Fibroblast of skin of right biceps (primary cell): ENCODE measurements at regions not wholly inside any gene's neighbourhood (a gene's known extent, or its start where the extent isn't known, plus 50 kb on each side); places are given as distances from the start of the nearest gene placed in this dataset.
A peak's percentile ranks its signal among the peaks of the same experiment; 100 is the strongest.

ENCODE experiments used
- DNase-seq: peaks from one replicate; pipeline ENCODE4 v3.0.0-alpha.2; 2013

DNA sequence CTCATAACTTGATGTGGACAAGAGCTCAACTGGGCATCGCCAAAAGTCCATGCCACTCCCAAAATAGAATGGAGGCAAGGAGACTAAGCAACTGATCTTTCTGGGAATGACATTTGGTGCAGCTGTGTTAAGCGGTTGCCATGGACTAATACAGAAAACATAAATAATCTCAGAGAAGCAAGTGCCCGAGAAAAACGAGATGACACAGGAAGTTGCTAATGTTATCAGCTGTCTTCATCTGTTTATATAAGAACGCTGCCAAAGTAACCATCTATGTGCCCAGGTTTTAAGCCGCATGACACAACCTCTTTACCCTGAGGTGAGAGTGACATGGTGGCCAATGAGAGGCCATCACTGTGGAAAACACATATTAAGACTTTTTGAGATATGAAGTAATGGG is 54.9 kb upstream of the SACS start:
- peak; percentile 49 for DNase-seq

DNA sequence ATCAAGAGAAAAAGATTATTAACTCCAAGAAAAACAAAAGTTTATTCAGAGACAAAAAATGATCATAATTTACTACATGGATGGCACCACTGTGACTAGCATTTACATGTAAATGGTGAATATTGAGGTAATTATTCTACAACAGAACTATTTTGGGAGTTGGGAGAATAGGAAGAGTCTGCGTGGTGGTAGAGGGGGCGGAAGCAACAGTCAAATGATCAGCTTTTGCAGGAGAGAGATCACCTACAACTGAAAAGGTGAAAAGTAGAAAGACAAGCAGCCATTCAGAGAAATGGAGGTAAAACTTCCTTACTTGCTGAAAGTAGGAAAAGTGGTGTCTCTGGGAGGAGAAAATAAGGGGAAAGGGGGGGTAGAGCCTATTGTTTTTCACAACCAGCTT is 62.8 kb upstream of the SACS start:
- DNase-seq, result no peak

DNA sequence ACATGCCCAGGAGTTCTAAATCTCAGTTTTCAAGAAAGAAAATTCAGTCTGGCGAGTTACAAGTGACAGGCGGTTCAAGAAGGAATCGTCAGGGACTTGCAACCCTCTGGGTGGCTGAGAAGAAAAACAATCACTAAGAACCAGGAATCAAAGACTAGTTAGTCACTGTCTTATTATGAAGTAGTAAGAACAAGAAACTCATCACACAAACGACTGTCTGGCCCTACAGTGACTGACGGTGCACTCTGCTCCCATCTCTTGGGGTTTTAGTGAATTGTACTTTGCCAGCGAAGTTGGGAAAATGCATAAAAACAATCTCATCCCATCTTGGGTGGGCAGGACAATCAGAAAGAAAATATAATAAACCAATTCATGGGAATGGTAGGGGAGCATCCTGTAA is 63.7 kb upstream of the SACS start:
- DNase-seq, result peak; percentile 64

DNA sequence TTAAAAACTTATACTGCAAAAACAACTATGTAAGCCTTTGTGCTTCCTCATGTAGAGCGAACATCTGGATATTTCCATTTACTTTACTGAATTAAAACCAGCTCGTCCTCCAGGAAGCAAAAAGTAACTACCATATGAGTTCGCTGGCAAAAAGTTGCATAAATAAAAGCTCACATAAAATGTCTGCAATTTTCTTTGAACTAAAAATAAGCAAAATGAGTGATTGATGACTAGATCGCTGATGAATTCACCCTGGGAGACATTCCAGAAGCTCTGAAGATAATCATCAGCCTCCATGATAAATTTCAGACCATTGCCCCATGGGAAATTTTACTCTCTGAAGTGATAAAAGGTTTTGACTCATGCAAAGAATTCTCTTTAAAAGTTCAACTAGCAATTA is 67.3 kb upstream of the SACS start:
- peak; percentile 99 for DNase-seq

DNA sequence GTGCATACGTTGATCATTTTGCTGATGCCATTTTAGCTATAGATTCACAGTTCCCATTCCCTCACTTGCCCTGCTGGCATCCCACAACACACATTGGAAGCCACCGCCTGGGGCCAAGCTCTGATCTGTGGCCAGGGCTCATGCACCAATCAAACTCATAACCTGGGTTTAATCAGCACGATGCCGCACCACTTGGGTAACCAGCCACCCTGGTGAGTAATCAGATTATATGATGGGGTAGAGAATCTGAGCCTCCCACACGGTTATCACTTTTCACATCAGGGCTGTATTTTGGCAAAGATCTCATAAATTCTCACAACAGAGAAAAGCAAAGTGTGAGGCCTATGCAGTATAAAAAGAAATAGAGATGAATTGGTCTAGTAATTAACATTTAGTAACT is 66.0 kb upstream of the TNFRSF19 start:
- peak; percentile 78 for DNase-seq

DNA sequence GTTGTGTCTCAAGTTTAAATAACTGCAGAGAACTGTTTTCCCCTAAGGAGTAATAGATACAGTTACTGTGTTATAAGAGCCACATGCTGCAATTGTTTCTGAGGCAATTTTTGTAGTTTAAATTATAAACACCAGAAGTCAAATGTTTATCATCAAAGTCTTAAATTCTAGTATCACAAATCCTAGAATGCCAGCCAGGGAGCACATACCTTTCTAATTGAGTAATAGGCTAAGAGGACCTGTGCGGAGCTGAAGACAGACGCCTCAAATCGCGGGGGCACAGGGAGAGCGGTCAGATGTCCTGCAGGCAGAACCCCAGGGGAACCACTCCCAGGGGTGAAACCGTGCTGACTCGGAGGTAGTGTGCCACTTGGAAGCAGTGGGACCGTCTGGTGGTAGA is 65.2 kb upstream of the TNFRSF19 start:
- peak; percentile 69 for DNase-seq

DNA sequence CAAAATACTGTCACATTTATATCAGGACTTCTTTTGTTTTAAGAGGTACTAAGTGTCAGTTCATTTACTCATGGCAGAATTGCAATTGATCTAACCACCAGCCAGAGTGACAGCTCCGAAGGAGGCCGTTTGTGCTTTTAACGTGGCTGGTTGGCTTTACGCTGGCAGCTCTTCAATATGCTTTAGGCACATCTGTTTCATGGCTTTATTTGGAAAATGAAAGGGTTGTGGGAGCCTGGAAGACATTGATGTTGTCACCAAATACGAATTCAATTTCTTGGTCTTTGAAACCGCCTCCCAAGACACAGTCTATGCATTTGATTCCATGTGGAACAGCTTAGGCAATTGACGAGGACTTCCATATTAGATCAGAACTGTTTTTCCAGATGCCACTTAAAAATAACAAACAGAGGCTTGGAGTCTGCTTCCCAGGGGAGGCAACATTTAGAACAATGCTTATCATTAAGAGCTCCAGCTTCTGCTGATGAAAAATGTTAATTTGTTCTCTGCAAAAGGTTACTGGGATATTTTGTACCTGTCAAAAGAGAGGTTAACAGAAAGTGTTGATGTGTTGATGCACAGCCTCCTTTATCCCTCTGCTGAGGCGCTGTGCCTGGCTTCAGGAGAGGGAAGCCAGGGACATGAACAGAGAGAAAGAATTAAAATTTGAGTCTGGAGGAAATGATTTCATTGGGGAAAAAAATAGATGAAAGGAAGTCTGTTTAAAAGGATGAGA is 64.0 kb upstream of the TNFRSF19 start:
- DNase-seq, result peak; percentile 77

DNA sequence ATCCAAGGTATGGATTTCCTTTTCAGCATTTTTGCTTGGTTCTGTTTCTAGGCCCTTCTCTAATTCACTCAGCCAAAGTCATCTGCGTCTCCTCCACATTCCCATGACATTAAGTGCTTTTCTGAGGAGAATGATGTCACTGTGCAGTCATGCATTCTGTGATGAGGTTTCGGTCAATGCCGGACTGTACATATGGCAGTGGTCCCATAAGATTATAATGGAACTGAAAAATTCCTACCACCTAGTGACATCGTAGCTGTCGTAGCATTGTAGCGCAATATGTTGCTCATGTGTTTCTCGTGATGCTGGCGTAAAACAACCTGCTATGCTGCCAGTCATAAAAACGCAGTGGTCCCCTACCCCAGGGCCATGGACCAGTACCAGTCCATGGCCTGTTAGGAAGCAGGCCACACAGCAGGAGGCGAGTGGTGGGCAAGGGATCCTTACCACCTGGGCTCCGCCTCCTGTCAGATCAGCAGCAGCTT is 63.4 kb upstream of the TNFRSF19 start:
- peak; percentile 96 for DNase-seq

DNA sequence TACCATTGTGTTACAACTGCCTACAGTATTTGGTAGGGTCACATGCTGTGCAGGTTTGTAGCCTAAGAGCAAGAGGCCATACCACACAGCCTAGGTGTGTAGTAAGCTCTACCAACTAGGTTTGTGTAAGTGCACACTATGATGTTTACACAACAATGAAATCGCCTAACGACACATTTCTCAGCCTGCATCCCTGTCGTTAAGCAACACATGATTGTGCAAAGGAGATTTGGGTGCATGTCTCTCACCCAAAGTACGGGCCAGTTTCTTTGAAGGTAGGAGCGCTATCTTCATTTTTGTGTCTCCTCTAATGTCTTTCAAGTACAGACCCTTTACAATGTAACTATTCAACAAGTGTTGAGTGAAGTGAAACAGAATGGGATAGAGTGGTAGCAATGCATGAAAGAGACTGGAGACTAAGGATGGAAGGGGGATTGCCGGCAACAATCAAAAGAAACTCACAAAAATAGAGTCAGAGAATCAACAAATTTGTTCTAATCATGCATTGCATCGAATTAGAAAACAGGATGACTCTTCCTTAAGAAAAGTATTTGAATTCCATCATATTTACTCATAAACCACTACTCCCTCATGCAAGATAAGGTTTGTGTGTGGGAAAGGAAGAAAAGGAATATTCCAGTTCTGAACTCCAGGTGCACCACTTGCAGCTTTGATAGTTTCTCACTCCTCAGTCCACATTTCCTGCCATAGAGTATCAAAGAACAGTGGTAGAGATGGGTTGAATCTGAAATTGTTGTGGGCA is 60.2 kb upstream of the TNFRSF19 start:
- DNase-seq, result peak; percentile 90

DNA sequence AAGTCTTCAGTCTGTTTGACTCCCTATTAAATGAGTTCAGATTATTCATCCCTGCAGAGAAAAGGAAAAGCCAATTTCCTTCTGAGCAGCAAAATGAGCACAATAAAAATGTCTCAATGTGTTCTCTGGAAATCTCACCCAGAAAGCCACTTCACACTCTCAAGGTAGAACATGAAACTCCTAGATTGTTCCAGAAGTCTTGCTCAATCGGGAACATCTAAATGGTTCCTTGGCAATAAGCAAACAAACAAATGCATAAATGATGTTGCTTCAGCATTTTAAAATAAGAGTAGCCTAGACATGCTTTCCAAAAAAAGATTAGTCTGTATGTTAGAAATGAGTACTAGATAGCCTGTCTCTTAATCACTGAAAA is 59.7 kb upstream of the TNFRSF19 start:
- no peak for DNase-seq

DNA sequence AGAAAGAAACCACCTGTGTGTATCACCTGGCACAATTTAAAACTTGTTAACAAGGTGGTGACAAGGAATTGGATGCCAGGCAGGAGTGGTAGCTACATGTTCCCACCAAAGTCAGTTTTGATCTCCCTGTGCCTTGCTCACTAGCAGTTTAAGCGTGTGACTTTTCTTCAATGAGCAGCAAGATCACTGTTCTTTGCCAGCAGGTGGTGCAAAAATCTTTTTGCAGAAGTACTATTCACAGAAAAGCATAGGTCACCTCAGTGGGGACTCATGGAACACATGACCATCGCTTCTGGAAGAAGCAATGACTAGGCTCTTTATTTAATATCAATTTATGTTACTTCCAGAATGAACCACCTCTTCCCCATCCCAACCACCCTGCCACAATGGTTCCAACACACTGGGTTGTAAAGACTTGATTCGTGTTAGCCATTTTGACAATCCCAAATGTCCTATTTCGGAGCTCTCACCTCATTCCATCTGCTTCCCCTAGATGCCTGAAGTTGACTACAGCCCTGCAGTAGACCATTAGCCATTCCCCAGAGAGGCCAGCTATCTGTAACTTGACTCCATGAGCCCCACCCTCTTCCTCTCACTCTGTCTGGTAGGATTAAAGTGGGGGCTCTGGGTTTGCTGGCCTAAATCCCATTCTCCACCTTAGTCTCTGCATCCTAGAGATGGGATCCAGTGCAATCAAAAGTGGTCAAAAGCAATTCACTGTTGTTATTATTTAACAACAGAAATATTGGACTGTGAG is 59.1 kb upstream of the TNFRSF19 start:
- DNase-seq, result peak; percentile 67

DNA sequence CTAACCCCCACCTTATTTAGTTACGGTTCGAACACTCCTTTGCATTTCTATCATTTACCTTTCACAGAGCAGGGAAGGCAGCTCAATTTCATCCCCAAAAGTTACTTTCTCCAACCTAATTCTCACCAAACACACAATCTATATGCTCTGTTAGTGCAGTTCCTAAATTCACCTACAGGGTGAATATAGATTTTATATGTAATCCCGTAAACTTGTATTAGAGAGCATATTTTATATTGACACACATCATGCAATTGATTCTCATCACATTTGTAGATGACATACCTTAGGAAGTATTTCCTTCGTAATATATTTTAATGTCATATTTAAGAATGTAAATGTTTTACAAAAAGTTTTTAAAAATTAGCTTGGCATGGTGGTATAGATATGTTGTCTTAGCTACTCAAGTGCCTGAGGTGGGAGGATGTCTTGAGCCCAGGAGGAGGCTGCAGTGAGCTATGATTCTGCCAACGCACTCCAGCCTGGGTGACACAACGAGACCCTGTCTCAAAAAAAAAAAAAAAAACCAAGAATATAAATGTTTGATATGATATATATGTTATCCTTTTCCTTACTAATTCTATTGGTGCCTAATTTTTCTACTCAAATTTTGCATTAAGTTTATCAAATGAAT is 57.3 kb upstream of the TNFRSF19 start:
- DNase-seq, result no peak

DNA sequence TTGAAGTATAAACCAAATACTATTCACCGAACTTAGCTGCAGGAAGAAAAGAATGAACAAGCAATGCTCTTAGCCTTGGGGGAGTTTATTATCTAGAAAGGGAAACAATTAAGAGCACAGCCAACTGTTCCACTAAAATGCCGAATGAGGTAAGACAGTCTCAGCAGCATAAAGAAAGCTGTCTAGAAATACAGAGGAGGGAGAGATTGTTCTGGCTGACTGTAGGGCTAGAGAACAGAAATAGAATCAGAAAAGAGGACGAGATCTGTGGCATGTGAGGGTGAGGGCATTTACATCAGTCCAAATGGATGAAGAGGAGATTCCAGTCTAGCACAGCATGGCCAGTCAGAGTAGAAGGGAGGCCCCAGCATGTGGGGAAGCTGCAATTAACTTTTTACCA is 56.8 kb upstream of the TNFRSF19 start:
- no peak for DNase-seq

DNA sequence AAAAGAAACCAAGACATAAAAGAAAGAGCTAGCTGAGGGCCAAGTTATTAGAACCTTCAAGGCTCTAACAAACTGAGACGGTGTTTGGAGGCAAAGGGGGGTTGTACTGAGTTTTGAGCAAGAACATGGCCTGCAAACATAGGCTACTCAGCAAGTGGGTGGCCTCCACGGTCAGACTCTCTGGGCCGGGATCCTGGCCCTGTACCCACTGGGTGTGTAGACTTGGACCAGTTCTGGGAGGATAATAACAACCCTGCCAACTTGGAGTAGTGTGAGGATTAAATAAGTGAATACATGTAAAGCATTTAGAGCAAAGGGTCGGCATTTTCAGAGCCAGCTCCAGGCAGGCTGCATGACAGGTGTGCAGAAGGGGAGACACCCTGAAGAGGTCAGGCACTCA is 56.1 kb upstream of the TNFRSF19 start:
- no peak for DNase-seq

DNA sequence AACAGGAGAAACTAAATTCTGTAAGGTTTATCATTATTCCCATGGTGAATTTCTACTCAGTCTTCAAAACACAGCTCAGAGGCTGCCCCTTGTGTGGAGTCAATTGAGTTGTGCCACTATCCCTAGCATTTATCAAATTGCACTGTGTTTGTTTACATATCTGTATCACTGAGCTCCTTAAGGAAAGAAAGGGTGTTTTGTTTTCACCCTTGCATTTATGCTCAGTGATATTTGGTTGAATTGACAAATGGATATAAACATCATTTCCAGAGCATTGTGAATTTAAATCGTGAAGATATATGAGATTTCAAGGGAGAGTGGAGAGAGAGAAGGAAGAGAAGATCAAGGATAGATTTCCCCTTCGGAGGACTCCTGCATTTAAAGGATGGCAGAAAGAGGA is 55.1 kb upstream of the TNFRSF19 start:
- DNase-seq, result no peak

DNA sequence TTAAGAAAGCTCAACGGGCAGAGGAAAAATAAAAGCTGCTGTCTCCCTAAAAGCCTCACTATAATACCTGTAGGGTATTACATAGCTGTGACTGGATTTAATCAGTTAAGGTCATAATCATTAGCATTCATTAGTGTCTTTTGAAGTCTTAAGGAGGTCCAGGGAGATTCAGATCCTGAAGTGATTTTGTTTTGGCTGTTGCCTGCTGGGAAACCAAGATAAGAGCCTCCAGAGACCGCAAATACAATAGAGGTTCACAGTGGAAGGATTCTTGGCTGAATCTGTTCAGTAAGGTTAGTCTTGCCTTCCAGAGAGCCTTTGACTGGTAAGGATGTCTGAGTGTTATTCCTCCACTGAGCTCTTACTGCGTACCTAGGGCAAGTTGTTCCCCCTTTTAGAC is 54.0 kb upstream of the TNFRSF19 start:
- DNase-seq, result no peak

DNA sequence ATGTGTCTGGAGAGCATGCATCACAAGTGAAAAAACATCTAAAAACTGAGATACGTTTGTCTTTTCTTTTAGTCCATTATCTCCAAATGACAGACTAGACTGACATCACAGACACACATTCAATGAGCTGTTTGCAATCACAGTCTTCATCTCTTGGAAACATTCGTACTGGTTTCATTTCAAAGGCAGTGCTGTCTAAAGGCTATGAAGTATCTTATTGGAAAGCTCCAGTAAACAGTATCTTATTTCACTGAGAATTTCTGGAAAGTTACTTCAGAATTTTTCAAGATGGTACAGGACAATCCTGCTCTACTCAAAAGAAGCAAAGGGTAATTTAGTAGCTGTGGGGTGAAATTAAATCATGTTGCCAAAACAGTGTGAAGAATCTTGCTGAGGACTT is 53.5 kb upstream of the TNFRSF19 start:
- DNase-seq, result no peak

DNA sequence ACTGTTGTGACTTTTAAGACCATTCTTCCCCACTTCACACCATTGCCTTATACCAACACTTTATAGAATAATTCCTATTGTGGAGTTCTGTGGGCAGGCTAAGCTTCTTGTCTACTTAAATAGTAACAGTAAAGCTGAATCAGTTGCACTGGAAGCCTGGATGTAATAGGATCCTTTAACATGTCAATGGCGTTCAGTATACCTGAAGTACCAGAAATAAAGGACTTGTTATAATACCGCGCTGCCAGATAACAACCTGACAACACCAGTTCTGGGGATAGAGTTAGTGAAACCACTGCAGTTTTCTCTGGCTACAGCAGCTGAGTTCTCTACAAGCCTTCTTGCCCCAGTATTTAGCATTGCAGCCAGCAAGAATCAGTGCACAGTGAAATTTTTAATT is 52.0 kb upstream of the TNFRSF19 start:
- DNase-seq, result no peak
